ENCODE measurements at regions not wholly inside any gene's neighbourhood (a gene's known extent, or its start where the extent isn't known, plus 50 kb on each side); places are given as distances from the start of the nearest gene placed in this dataset.

DNA sequence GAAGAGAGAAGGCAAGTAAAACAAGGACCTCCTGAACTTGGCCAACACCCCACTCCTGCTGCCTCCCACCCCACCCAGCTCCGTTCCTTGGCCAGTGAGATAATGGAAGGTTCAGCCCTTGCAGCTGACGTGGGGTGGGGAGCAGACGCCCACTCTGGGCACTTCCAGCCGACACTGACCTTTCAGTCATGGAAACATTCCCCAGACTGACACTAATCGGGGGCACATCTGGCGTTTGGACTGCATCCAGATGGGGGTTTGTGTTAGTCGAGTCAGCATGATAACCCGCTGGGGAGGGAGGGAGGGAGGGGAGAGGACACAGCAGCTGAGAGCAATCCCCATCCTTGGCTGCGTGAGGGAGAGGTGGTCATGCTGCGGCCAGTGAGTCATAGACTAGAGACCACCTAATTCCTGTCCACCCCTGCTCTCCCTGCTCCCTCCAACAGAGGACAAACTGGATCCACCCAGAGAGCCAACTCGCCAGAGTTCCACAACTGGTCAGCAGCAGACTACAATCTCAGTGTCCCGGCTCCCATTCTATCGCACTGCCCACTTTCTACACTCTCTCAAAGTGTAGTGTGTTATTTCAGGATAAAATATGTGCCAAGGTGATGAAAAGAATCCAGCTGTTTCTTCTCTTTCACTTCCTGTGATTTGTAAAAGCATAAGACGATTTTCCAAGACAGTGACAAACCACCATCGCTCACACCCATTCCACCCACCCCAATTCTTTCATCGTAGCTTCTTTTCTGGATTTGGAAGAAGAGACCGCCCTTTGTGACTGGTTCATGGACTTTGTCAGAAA, 115.4 kb upstream of the PKDCC start:
- peak; percentile 32 to 93 for DNase-seq

DNA sequence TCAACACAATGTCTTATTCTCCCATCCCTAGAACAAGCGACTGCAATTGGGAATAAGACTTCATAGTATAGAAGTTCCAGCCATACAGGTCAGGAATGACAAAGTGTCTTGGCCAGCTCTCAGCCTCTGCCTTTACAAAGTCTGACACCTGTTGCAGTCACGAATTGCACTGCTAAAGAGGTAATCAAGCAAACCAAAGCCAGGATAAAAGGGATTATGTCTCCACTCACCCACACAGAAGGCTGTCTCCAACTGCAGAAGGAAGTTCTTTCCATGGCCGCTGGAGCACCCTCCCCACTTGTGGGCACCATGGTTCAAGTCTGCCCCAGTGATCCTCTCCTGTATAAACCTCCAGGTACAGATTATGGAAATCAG, 114.8 kb upstream of the PKDCC start:
- no peaks in the 10 kb centered on the region for H3K36me3 ChIP-seq
- 53 to 71% (median 67%) methylated on average over 3 of the region's 3 CpGs for WGBS, 5 donors
- TF ChIP-seq EP300 (IDR thresholded peaks at IDR 0.05): no peak
- TF ChIP-seq, protein P1, sequence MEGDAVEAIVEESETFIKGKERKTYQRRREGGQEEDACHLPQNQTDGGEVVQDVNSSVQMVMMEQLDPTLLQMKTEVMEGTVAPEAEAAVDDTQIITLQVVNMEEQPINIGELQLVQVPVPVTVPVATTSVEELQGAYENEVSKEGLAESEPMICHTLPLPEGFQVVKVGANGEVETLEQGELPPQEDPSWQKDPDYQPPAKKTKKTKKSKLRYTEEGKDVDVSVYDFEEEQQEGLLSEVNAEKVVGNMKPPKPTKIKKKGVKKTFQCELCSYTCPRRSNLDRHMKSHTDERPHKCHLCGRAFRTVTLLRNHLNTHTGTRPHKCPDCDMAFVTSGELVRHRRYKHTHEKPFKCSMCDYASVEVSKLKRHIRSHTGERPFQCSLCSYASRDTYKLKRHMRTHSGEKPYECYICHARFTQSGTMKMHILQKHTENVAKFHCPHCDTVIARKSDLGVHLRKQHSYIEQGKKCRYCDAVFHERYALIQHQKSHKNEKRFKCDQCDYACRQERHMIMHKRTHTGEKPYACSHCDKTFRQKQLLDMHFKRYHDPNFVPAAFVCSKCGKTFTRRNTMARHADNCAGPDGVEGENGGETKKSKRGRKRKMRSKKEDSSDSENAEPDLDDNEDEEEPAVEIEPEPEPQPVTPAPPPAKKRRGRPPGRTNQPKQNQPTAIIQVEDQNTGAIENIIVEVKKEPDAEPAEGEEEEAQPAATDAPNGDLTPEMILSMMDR (IDR thresholded peaks at IDR 0.05): no peak
- TF ChIP-seq POLR2AphosphoS5 (IDR thresholded peaks at IDR 0.05): no peak
- TF ChIP-seq POLR2A (IDR thresholded peaks at IDR 0.05): no peak
- no peak for DNase-seq
- H3K27me3 ChIP-seq: no peaks in the 10 kb centered on the region
- peaks cover 4 to 42% (median 17%) of the 10 kb centered on the region in 4 donors for H3K4me1 ChIP-seq
- peak overlapping the region in 2 of 5 donors; percentile 20 to 62 for H3K27ac ChIP-seq
- no peaks in the 10 kb centered on the region for H3K9me3 ChIP-seq
- H3K4me3 ChIP-seq: no peak overlapping the region
- intact Hi-C loops (cut with DNase I; ENCODE audit: low total_unique reads): no loop called here

More for the DNA sequence above, 115.4 kb upstream of the PKDCC start:
- H3K27me3 ChIP-seq: no peaks in the 10 kb centered on the region
- peak in 1 of 3 donors; percentile 5 for TF ChIP-seq POLR2AphosphoS5 (IDR thresholded peaks at IDR 0.05)
- TF ChIP-seq, protein P1 (IDR thresholded peaks at IDR 0.05): no peak
- no peak for TF ChIP-seq EP300 (IDR thresholded peaks at IDR 0.05)
- TF ChIP-seq POLR2A (IDR thresholded peaks at IDR 0.05): no peak
- no peak overlapping the region for H3K4me3 ChIP-seq
- no peaks in the 10 kb centered on the region for H3K9me3 ChIP-seq
- intact Hi-C loops (cut with DNase I; ENCODE audit: low total_unique reads): no loop called here
- peak overlapping the region in 3 of 5 donors; percentile 44 to 62 (median 56) for H3K27ac ChIP-seq
- H3K4me1 ChIP-seq: peaks cover 0 to 40% (median 20%) of the 10 kb centered on the region in 4 donors
- no peaks in the 10 kb centered on the region for H3K36me3 ChIP-seq
- WGBS, 5 donors: 48 to 62% (median 51%) methylated on average over 14 to 17 of the region's 17 CpGs

DNA sequence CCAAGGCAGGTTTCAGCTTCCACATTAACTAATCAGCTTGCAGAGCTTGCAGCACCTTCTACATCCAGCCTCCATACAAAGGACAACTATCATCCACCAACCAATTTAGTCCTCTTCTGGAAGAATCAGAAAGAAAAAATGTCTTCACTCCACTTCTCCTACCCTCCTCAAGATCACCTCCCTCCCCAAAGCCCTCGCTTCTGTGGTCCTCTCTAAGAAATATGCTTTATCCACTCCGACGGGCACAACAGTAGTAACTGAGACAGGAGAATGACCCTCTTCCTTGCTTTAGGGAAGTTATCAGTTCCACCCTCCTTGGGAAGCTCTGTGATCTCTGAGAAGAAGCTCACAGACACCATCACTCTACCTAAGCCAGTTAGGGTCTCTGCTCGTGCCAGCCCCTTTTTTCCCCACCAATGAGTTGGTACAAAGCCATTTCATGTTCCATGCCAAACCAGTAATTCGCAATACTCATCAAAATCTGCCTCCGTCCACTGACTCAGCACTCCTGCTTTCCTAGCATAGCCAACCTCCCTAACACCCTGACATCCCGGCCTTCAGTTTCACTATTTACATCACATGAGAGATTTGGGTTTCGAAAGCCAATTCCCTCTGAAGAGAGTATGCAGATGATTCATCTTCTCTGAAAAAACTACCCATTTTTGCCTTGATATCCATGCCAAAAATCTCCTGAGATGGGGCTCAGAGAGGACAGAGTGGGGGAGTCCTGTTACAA, 114.1 kb upstream of the PKDCC start:
- peak in 1 of 2 donors; percentile 75 for DNase-seq
- Histone ChIP-seq H3K9me3 (no peaks in the 10 kb centered on the region), H3K36me3 (no peaks in the 10 kb centered on the region), H3K4me1 (peaks cover 5 to 49% (median 22%) of the 10 kb centered on the region in 4 donors), H3K27ac (peak overlapping the region in 4 of 5 donors; percentile 41 to 70 (median 59)), H3K4me3 (no peak overlapping the region), H3K27me3 (no peaks in the 10 kb centered on the region)
- 66 to 79% (median 75%) methylated on average over 8 of the region's 8 CpGs for whole genome bisulfite sequencing, 5 donors
- TF ChIP-seq EP300 (IDR thresholded peaks at IDR 0.05) (no peak), POLR2AphosphoS5 (IDR thresholded peaks at IDR 0.05) (peak in 2 of 3 donors; percentile 52 to 61)
- intact Hi-C loops (cut with DNase I; ENCODE audit: low total_unique reads): no loop called here

DNA sequence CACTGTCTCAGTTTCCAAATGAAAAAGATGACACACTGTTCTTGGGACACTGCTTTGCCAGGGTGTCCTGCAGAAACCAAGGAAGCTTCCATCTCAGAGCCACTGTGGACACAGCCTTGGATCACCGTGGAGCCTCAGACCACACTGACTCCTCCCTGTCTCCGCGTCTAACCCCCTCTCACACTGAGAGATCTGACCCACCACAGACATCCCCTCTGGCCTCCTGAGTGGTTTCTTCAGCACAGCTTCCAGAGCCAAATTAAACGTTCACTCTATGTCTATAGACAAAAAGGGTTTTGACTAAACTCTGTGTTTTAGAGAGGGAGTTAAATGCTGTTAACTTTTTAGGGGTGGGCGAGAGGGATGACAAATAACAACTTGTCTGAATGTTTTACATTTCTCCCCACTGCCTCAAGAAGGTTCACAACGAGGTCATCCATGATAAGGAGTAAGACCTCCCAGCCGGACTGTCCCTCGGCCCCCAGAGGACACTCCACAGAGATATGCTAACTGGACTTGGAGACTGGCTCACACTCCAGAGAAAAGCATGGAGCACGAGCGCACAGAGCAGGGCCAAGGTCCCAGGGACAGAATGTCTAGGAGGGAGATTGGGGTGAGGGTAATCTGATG, 113.4 kb upstream of the PKDCC start:
- no peaks in the 10 kb centered on the region for H3K9me3 ChIP-seq
- TF ChIP-seq POLR2AphosphoS5 (IDR thresholded peaks at IDR 0.05) (no peak), POLR2A (IDR thresholded peaks at IDR 0.05) (no peak), EP300 (IDR thresholded peaks at IDR 0.05) (no peak)
- TF ChIP-seq, protein P1 (IDR thresholded peaks at IDR 0.05): no peak
- peak overlapping the region in 4 of 5 donors; percentile 37 to 70 (median 48) for H3K27ac ChIP-seq
- intact Hi-C loops (cut with DNase I; ENCODE audit: low total_unique reads): no loop called here
- 58 to 62% (median 61%) methylated on average over 10 of the region's 10 CpGs for WGBS, 5 donors
- peak in 1 of 2 donors; percentile 79 for DNase-seq
- H3K27me3 ChIP-seq: no peaks in the 10 kb centered on the region
- H3K36me3 ChIP-seq: no peaks in the 10 kb centered on the region
- H3K4me3 ChIP-seq: no peak overlapping the region
- peaks cover 5 to 53% (median 22%) of the 10 kb centered on the region in 4 donors for H3K4me1 ChIP-seq

Measured in stomach (tissue), 8 donors.